IMR-90 (cell line): ENCODE measurements at regions not wholly inside any gene's neighbourhood (a gene's known extent, or its start where the extent isn't known, plus 50 kb on each side); places are given as distances from the start of the nearest gene placed in this dataset.

Experiments
- ATAC-seq: fragments of 200-7000 bp; cut with Tn5 transposase; 2 replicates; pipeline ENCODE4 v1.9.1; 2020; ENCODE audit warnings: low read depth, mild to moderate bottlenecking, moderate library complexity
- BruUV-seq: library from RNA; stranded (reverse); fragments of 400-500 nt; replicated peaks from 2 replicates; lab custom pipeline; 2021; lab: Mats Ljungman, UMichigan
- CTCF ChIA-PET: fragments of 300-600 bp; formaldehyde crosslinking; extraction: SDS; loops from one replicate; lab custom pipeline; 2021; ENCODE audit warnings: antibody characterized with exemption; lab: Yijun Ruan, JAX
- POLR2A ChIA-PET: fragments of 300-600 bp; sonication (Branson Sonifier 250); formaldehyde crosslinking; loops from one replicate; lab custom pipeline; 2022; ENCODE audit warnings: antibody characterized with exemption; ENCODE audit not compliant: unreplicated experiment; lab: Charles Lee
- DNase-seq: peaks from one replicate; pipeline ENCODE4 v3.0.0; 2013
- H2AFZ ChIP-seq: replicated peaks from 2 replicates; pipeline ENCODE3; 2013; ENCODE audit warnings: low read length, mild to moderate bottlenecking; ENCODE audit not compliant: poor library complexity
- H2AK5ac ChIP-seq: 2 replicates; pipeline ENCODE4 v1.6.1; 2013; ENCODE audit warnings: low read depth, low read length, inconsistent platforms
- H2AK9ac ChIP-seq: replicated peaks from 2 replicates; pipeline ENCODE3; 2013; ENCODE audit warnings: mild to moderate bottlenecking, low read depth, low read length, moderate library complexity; ENCODE audit not compliant: poor library complexity
- H2BK120ac ChIP-seq: 2 replicates; pipeline ENCODE4 v1.6.1; 2013; ENCODE audit warnings: low read depth, low read length, inconsistent platforms
- H2BK15ac ChIP-seq: 3 replicates; pipeline ENCODE4 v1.6.1; 2013; ENCODE audit warnings: low read depth, low read length, inconsistent platforms
- H2BK20ac ChIP-seq: 2 replicates; pipeline ENCODE4 v1.6.1; 2013; ENCODE audit warnings: low read depth, mild to moderate bottlenecking, inconsistent platforms, low read length, moderate library complexity
- H2BK5ac ChIP-seq: 2 replicates; pipeline ENCODE4 v1.6.1; 2013; ENCODE audit warnings: mild to moderate bottlenecking, low read depth, low read length, inconsistent platforms; ENCODE audit not compliant: poor library complexity, severe bottlenecking
- H3K14ac ChIP-seq: replicated peaks from 2 replicates; pipeline ENCODE4 v1.6.1; 2013; ENCODE audit warnings: low read depth, low read length, inconsistent platforms
- H3K18ac ChIP-seq: 2 replicates; pipeline ENCODE4 v1.6.1; 2013; ENCODE audit warnings: low read depth, low read length, control low read depth
- H3K23ac ChIP-seq: 2 replicates; pipeline ENCODE4 v1.6.1; 2013; ENCODE audit warnings: low read depth, low read length, inconsistent platforms
- H3K27ac ChIP-seq: 2 replicates; pipeline ENCODE4 v1.5.1; 2013; ENCODE audit warnings: mild to moderate bottlenecking, control low read depth, low read length; ENCODE audit not compliant: insufficient read depth
- H3K27me3 ChIP-seq: 2 replicates; pipeline ENCODE4 v1.6.1; 2013; ENCODE audit warnings: low read length; ENCODE audit not compliant: control insufficient read depth, insufficient read depth
- H3K36me3 ChIP-seq: 2 replicates; pipeline ENCODE4 v1.6.1; 2013; ENCODE audit warnings: low read length, mixed read lengths; ENCODE audit not compliant: control insufficient read depth, insufficient read depth
- H3K4ac ChIP-seq: 2 replicates; pipeline ENCODE4 v1.6.1; 2013; ENCODE audit warnings: low read depth, low read length, inconsistent platforms
- H3K4me1 ChIP-seq: 2 replicates; pipeline ENCODE4 v1.6.1; 2013; ENCODE audit warnings: low read length, mixed read lengths; ENCODE audit not compliant: control insufficient read depth, insufficient read depth
- H3K4me2 ChIP-seq: 2 replicates; pipeline ENCODE4 v1.6.1; 2013; ENCODE audit warnings: low read depth, mild to moderate bottlenecking, control low read depth, low read length, moderate library complexity
- H3K4me3 ChIP-seq: 2 replicates; pipeline ENCODE4 v1.5.1; 2013; ENCODE audit warnings: low read depth, mild to moderate bottlenecking, control low read depth, low read length, moderate library complexity; ENCODE audit not compliant: insufficient read depth
- H3K56ac ChIP-seq: 2 replicates; pipeline ENCODE4 v1.6.1; 2013; ENCODE audit warnings: low read length, inconsistent platforms; ENCODE audit not compliant: insufficient read depth; ENCODE audit errors: extremely low read depth
- H3K79me1 ChIP-seq, 2 experiments: 2 replicates each; pipeline ENCODE4 v1.6.1; 2013; ENCODE audit warnings: low read length in 2 of 2, inconsistent platforms in 1 of 2, low read depth in 1 of 2
- H3K9ac ChIP-seq: 2 replicates; pipeline ENCODE4 v1.6.1; 2013; ENCODE audit warnings: low read depth, low read length, control low read depth
- H3K9me1 ChIP-seq: 2 replicates; pipeline ENCODE4 v1.6.1; 2013; ENCODE audit warnings: low read length, inconsistent platforms; ENCODE audit not compliant: insufficient read depth
- H3K9me3 ChIP-seq: 2 replicates; pipeline ENCODE4 v1.6.1; 2013; ENCODE audit warnings: low read length; ENCODE audit not compliant: control insufficient read depth, insufficient read depth
- H4K20me1 ChIP-seq: 2 replicates; pipeline ENCODE4 v1.6.1; 2013; ENCODE audit warnings: low read length, inconsistent platforms; ENCODE audit not compliant: insufficient read depth
- H4K5ac ChIP-seq: 2 replicates; pipeline ENCODE4 v1.6.1; 2013; ENCODE audit warnings: mild to moderate bottlenecking, low read depth, low read length, control low read depth
- H4K8ac ChIP-seq, 2 experiments: 2 replicates each; pipeline ENCODE4 v1.6.1; 2013; ENCODE audit warnings: low read depth in 2 of 2, low read length in 2 of 2, control low read depth in 1 of 2, inconsistent platforms in 1 of 2
- H4K91ac ChIP-seq: 2 replicates; pipeline ENCODE4 v1.6.1; 2013; ENCODE audit warnings: low read depth, low read length, inconsistent platforms; ENCODE audit not compliant: insufficient read depth
- CEBPB ChIP-seq: IDR thresholded peaks from 2 replicates; pipeline ENCODE4 v1.6.1; 2012; ENCODE audit warnings: low read depth, low read length, improper control_type of control experiment
- MAFK ChIP-seq: IDR thresholded peaks from 2 replicates; pipeline ENCODE4 v1.6.1; 2012; ENCODE audit warnings: low read depth, low read length, improper control_type of control experiment
- MAZ ChIP-seq: IDR thresholded peaks from 2 replicates; pipeline ENCODE4 v1.6.1; 2012; ENCODE audit warnings: low read depth, mild to moderate bottlenecking, low read length, improper control_type of control experiment, moderate library complexity, borderline replicate concordance
- NFE2L2 ChIP-seq: fragments of 150-350 bp; IDR thresholded peaks from 2 replicates; pipeline ENCODE4 v1.6.1; 2016; ENCODE audit warnings: low read depth, mild to moderate bottlenecking, low read length
- POLR2A ChIP-seq: IDR thresholded peaks from 2 replicates; pipeline ENCODE4 v1.6.1; 2012; ENCODE audit warnings: mild to moderate bottlenecking, low read depth, low read length
- RCOR1 ChIP-seq: IDR thresholded peaks from 2 replicates; pipeline ENCODE4 v1.6.1; 2012; ENCODE audit warnings: mild to moderate bottlenecking, low read length, improper control_type of control experiment; ENCODE audit not compliant: insufficient replicate concordance
- WGBS, 2 experiments: methylation state at CpG; one replicate each; pipeline versions ENCODE4 v1.1.5 to v1.1.7; 2013; ENCODE audit warnings: missing lambda C conversion rate in 2 of 2; ENCODE audit not compliant: insufficient read length in 1 of 2; ENCODE audit errors: extremely low coverage in 2 of 2; 5-methylcytosine and 5-hydroxymethylcytosine counted together
- dilution Hi-C: fragments of 300-500 bp; cut with HindIII; formaldehyde crosslinking; loops from one replicate; pipeline ENCODE4 v1.14.3; 2018; ENCODE audit warnings: low sequenced_read_pairs; ENCODE audit not compliant: unreplicated experiment
- in situ Hi-C: fragments of 300-500 bp; cut with MboI; formaldehyde crosslinking; loops from 3 replicates; pipeline ENCODE4 v1.14.3; 2019; ENCODE audit warnings: low sequenced_read_pairs, inconsistent platforms, mixed read lengths
- intact Hi-C: fragments of 100-400 bp; cut with micrococcal nuclease; formaldehyde crosslinking; loops from 2 replicates; pipeline ENCODE4 v1.10.0; 2022
- TF ChIP-seq, protein P1 (sequence below): conservative IDR thresholded peaks from 2 replicates; pipeline ENCODE4 v1.5.1; 2012; ENCODE audit warnings: mild to moderate bottlenecking, low read depth, low read length, improper control_type of control experiment

DNA sequence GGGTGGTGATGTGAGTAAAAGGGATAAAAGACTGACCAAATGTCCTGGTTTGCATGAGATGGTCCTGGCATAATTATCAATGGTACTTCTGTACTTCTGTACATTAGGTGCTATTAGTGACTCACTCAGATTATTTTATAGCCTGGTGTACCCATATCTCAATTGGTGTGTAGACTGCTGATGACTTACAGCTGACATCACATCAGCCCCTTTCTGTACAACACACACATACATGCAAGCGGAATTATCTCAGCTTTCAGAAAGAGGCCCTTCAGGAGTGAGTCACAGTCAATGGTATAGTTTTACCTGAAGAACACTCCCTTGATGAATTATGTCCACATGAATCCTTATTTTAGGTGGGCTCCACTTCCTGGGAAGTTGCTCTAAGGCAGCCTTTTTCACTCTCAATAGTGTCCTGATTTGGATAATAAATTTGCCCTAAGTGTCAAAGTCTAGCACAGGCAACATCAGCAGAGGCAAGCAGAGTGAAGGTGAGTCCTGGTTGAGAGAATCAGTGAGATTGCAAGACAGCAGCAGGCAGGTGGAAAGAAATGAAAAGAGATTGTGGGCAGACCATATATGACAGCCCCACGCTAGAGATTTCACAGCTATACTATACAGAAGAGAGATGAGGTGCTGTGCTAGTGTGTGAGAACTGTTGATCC is 137.0 kb downstream of the ZPLD1 start:
- WGBS, 2 experiments = 60% methylated on average over 1 of the region's 2 CpGs; no CpG with 5 or more reads in 1 of the 2 experiments
- no TSS peak for BruUV-seq
- H3K79me1 ChIP-seq = no peaks in the 10 kb centered on the region
- H3K4me1 ChIP-seq = no peaks in the 10 kb centered on the region
- H3K36me3 ChIP-seq = no peaks in the 10 kb centered on the region
- H2BK5ac ChIP-seq = no peak overlapping the region
- H3K9me3 ChIP-seq = no peaks in the 10 kb centered on the region
- no peak overlapping the region for H3K23ac ChIP-seq
- DNase-seq (no peak), ATAC-seq (no peak)
- H3K56ac ChIP-seq = no peak overlapping the region
- no peak overlapping the region for H3K4me2 ChIP-seq
- H3K4ac ChIP-seq = no peak overlapping the region
- in situ Hi-C loops = no loop called here
- POLR2A ChIA-PET = no interaction called here
- no peak overlapping the region for H2BK20ac ChIP-seq
- H4K20me1 ChIP-seq = no peaks in the 10 kb centered on the region
- H2AK5ac ChIP-seq = no peak overlapping the region
- H3K4me3 ChIP-seq = no peak overlapping the region
- H2AFZ ChIP-seq = no peak overlapping the region
- no peak overlapping the region for H3K9ac ChIP-seq
- dilution Hi-C loops = no loop called here
- no peak overlapping the region for H4K91ac ChIP-seq
- H2BK15ac ChIP-seq = no peak overlapping the region
- no peak overlapping the region for H3K27ac ChIP-seq
- intact Hi-C loops = no loop called here
- no peak overlapping the region for H2AK9ac ChIP-seq
- TF ChIP-seq POLR2A = no peak
- TF ChIP-seq MAFK = no peak
- TF ChIP-seq MAZ = no peak
- TF ChIP-seq CEBPB = no peak
- TF ChIP-seq, protein P1, sequence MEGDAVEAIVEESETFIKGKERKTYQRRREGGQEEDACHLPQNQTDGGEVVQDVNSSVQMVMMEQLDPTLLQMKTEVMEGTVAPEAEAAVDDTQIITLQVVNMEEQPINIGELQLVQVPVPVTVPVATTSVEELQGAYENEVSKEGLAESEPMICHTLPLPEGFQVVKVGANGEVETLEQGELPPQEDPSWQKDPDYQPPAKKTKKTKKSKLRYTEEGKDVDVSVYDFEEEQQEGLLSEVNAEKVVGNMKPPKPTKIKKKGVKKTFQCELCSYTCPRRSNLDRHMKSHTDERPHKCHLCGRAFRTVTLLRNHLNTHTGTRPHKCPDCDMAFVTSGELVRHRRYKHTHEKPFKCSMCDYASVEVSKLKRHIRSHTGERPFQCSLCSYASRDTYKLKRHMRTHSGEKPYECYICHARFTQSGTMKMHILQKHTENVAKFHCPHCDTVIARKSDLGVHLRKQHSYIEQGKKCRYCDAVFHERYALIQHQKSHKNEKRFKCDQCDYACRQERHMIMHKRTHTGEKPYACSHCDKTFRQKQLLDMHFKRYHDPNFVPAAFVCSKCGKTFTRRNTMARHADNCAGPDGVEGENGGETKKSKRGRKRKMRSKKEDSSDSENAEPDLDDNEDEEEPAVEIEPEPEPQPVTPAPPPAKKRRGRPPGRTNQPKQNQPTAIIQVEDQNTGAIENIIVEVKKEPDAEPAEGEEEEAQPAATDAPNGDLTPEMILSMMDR = no peak
- no peak for TF ChIP-seq NFE2L2
- no peak for TF ChIP-seq RCOR1
- no peak overlapping the region for H3K18ac ChIP-seq
- H3K14ac ChIP-seq = no peak overlapping the region
- H3K27me3 ChIP-seq = no peaks in the 10 kb centered on the region
- no peak overlapping the region for H4K5ac ChIP-seq
- no peak overlapping the region for H2BK120ac ChIP-seq
- H4K8ac ChIP-seq = no peak overlapping the region
- no peaks in the 10 kb centered on the region for H3K9me1 ChIP-seq
- CTCF ChIA-PET = no interaction called here
